Stimulated activated CD4-positive, alpha-beta T cell treated with anti-CD3 and anti-CD28 coated beads, Interleukin-4, amount 100 ng/mL, for 1 hour (primary cell): ENCODE measurements at regions not wholly inside any gene's neighbourhood (a gene's known extent, or its start where the extent isn't known, plus 50 kb on each side); places are given as distances from the start of the nearest gene placed in this dataset.
A peak's percentile ranks its signal among the peaks of the same experiment; 100 is the strongest.

Experiments
- DNase-seq: peaks from one replicate; pipeline ENCODE4 v3.0.0-alpha.2; 2020

- no peak for DNase-seq
Measured at GRCh38 chr20:63067721-63068560, 61.2 kb upstream of the BHLHE23 start.

DNA sequence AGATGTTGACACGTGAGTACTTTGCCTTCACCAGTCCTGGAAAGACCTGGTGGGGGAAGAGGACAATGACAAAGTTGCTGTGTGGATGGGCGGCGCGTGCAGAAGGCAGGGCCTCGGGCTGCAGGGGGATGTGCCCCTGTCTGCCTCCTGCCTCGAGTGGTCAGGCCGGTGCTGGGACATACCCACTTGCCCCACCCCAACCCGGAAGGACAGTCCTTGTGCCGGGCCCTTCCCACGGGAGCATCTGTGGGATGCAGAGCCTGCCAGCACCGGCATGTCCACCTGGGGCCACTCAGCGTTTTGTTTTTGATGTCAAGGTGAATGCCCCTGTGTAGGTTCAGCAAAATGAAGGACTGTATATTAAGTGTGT is 60.5 kb upstream of the BHLHE23 start:
- no peak for DNase-seq

DNA sequence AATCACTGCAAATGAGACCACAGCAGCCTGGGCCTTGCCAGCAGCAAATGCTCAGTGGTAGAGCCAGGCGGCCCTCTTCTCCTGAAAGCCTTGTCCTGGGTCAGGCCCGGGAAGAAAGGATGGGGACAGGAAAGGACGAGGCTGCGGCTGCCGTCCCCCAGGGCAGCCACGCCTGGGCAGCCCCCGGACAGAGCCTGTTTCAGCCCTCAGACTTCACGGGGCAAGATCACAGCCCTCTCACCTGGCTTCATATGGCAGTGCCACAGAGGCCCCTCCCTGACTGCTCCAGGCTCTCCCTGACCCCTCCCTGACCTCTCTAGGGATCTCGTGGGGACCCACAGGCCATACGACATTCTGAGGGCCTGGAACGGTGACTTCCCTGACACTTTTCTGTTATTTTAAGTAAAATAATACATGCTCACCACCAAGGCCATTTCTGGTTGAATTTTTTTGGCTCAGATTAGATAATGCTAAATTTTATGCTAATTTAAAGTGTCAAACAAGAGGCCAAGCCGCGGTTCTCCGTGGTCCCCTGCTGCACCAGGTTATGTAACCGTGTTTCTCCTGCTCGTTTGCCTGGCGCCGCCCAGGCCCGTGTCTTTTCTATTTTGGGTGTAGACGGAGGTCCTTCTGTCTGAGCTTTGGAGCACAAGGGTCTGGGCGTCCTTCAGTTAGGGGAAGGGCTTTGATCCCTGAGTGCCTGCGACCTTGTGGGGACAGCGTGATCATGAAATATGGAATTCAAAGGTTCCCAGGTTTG is 59.9 kb upstream of the BHLHE23 start:
- DNase-seq = no peak

- DNase-seq = no peak
Measured at GRCh38 chr20:63065911-63066310, 59.1 kb upstream of the BHLHE23 start.

DNA sequence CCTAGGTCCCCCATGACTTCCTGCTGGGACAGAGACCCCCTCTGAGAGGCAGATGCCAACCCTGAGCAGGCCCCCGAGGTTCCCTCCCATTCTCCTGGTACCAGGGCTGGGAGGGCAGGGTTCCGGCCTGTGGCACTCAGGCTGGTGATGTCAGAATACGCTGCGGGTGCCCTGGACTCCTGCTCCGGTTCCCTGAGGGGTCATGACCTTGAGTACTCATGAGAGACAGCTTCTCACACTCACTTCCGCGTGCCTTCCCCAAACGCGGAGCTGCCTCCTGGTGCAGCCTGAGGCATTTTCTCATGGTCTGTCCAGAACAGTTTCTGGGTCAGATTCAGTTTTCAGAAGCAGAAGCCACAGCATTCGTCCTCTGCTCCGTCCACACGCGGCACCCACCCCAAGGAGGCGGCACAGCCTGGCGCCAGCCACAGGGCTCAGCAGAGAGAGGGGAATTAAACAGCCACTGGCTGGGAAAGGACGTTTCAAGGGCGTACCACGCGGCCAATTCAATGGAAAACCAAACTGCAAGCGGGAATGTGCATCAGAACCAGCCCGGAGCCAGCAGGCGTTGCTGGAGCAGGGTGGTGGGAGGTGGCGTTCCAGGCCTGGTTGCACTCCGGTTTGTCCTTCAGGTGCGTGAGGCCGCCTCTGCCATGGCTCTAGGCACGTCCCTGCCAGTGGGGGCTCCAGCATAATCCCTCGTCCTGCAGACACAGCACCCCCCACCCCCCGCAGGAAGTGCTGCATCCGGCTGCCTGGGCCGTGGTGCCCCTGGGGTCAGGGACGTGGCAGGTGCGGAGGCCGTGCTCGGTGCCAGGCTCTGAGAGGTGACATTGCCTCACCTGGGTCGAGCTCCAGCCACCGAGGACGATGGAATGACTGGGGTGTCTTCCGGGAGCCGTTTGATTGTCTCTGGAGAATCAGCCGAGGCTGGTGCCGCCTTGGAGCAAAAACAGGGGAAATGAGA is 58.3 kb upstream of the BHLHE23 start:
- DNase-seq = no peak

DNA sequence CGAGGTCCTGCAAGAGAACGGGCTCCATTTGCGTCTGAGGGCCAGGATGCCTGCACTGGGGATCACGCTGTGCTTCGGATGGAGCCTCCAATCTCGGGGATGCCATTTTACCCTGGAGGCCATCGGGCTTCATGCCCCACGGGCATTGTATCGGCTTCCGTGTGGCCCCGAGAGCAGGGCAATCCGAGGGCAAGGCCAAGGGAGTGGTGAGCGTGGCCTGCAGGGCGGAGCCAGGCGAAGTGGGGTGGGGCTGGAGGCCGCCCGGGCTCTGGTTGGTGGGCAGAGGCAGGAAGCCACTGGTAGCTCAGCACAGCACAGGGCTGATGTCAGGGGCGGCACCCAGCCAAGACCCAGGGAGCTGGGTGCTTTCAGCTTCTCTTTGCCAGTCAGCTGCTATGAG is 57.5 kb upstream of the BHLHE23 start:
- no peak for DNase-seq

GRCh38 chr20:63062188-63063140 is 55.7 kb upstream of the BHLHE23 start:
- no peak for DNase-seq

DNA sequence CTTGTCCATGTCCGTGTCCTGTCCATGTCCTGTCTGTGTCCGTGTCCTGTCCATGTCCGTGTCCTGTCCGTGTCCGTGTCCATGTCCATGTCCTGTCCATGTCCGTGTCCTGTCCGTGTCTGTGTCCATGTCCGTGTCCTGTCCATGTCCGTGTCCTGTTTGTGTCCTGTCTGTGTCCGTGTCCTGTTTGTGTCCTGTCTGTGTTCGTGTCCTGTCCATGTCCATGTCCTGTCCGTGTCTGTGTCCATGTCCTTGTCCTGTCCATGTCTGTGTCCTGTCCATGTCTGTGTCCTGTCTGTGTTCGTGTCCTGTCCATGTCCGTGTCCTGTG is 55.0 kb upstream of the BHLHE23 start:
- no peak for DNase-seq

DNA sequence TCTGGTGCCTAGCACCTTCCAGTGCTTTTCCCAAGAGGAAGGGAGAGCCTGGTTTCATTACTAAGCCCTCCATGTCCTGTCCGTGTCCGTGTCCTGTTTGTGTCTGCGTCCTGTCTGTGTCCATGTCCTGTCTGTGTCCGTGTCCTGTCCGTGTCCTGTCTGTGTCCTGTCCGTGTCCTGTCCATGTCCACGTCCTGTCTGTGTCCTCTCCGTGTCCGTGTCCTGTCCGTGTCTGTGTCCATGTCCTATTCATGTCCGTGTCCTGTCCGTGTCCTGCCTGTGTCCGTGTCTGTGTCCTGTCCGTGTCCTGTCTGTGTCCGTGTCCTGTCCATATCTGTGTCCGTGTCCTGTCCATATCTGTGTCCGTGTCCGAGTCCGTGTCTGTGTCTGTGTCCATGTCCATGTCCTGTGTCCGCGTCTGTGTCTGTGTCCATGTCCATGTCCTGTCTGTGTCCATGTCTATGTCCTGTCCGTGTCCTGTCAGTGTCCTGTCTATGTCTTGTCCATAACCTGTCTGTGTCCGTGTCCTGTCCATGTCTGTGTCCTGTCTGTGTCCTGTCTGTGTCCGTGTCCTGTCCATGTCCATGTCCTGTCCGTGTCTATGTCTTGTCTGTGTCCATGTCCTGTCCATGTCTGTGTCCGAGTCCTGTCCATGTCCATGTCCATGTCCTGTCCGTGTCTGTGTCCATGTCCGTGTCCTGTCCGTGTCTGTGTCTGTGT is 54.4 kb upstream of the BHLHE23 start:
- no peak for DNase-seq

DNA sequence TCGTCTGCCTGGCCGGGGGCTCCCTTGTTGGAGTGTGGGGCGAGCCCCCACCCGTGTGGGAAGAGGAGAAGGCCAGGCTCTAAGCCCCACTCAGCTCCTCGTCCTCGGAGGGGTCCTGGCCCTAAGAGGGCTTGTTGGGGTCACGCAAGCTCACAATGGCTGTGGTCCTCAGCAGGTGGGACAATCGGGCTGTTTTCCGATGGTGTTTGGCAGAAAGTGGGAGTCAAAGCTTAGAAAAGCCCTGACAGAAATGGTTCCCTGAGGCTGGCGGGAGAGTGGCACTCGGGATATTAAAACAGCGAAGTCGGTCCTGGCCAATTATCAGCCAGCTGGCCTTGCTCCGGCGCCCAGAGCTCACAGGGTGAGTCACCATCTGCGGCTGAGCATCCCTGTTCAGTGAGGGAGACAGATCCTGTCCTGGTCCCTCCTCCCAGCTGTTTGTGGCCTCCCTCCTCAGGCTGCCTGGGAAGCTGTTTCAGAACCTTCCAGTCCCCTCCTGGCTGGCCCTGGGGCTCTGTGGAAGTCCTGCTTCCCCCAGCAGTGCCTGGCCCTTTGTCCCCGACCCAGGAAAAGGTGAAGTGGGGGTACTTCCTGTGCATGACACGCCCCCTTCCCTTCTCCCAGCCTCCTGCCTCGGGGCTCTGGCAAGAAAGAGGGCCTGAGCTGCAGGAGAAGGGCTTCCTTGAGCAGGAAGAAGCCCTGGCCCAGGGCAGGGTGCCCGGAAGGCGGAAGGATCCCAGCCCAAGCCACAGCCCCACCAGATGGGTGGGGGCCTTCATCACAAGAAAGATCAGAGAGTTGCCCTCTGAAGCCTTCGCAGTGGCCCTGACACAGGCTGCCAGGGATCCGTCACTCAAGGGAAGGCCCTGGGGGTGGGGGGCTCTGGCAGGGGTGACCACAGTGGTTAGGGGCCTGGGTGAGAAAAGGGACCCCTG is 53.6 kb upstream of the BHLHE23 start:
- DNase-seq = no peak

DNA sequence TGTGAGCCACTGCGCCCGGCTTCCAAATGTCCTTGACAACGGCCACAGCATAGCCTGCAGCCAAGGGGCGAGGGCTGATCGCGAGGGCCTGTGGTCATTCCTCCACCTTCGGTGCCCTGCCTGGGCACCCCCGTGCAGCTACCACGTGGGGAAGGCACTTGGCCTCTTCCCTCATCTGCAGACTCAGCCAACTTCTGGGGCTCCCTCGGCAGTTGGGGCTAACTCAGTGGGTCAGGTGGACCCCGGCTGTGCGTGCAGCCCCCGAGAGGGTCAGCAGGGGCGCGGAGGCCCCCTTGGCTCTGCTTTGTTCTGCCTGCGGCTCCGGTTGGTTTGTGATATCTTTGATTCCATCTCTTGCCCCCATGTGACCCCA is 52.9 kb upstream of the BHLHE23 start:
- no peak for DNase-seq

GRCh38 chr20:63058696-63059335 is 52.1 kb upstream of the BHLHE23 start:
- no peak for DNase-seq

DNA sequence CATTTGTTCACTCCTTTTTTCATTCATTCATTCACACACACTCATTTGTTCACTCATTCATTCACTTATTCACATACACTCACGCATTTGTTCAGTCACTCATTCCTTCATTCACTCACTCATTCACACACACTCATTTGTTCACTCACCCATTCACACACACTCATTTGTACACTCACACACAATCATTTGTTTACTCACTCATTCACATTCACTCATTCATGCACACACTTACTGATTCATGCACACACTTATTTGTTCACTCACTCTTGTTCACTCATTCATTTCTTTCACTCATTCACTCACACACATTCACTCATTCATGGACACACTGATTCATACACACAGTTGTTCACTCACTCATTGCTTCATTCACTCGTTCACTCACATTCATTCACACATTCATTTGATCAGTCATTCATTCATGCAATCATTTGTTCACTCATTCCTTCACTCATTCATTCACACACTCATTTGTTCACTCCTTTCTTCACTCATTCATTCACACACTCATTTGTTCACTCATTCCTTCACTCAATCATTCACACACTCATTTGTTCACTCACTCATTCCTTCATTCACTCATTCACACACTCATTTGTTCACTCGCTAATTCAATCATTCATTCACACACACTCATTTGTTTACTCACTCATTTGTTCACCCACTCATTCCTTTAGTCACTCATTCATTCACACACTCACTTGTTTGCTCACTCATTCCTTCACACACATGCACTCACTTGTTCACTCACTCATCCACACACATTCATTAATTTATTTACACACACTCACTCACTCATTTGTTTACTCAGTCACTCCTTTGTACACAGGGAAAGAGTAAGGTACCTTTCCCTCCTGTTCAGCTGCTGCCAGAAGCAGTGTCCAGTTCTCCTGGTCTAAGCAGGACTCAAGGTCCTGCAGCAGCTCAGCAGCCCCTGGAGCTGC is 50.7 kb upstream of the BHLHE23 start:
- DNase-seq = no peak

DNA sequence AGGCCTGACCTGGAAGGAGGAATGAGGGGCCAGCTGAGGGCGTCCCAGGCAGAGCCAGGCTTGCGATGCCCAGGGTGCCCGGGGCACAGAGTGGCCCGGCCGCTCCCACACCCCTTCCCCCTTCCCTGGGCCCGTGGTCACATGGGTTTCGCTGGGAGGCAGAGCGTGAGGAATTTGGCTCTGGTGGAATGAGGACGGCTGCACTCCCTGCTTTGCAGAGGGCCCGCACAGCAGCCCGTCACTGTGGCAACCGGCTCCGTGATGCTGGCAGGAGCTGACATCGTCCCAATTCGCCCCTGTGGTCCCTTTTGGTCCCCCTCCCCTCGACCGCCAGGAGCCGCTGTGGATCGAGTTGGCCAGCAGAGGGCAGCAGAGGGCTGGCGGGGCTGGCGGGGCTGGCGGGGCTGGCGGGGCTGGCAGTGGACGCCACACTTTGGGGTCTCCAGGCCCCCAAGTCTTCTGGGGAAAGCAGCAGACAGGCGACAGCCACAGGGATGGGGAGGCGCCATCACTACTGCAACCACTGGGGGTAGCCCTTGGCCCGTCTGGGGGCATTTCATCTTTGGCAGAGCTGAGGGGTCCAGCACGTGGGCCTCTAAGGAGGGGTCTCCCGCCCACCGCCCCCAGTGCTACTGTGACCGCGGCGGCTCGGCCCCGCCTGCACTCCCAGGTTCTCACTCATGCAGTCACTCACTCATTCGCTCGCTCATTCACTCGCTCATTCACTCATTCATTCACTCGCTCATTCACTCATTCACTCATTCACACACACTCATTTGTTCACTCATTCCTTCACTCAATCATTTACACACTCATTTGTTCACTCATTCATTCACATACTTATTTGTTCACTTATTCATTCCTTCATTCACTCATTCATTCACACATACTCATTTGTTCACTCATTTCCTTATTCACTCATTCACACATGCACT is 49.7 kb upstream of the BHLHE23 start:
- DNase-seq = peak; percentile 53
